ENCODE measurements at regions not wholly inside any gene's neighbourhood (a gene's known extent, or its start where the extent isn't known, plus 50 kb on each side); places are given as distances from the start of the nearest gene placed in this dataset.

DNA sequence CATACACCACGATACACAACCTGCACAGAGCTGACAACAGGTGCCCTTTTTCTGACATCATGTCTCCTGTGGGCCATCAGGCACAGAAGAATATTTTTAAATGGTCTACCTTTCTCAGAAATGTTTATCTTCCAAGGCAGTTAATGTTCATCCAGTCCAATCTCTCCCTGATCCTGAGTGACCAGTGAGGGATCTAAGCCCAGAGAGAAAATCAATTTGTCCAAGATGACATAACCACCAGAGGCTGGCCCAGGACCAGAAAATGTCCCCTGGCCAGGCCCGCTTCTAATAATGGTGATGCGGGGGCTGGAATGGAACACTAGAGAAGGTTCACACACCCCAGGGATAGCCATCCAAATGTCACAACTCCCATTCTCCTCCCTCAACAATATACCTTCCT is 357.9 kb upstream of the KIF2A start:
- no peaks in the 10 kb centered on the region for H3K36me3 ChIP-seq
- TF ChIP-seq, protein P1, sequence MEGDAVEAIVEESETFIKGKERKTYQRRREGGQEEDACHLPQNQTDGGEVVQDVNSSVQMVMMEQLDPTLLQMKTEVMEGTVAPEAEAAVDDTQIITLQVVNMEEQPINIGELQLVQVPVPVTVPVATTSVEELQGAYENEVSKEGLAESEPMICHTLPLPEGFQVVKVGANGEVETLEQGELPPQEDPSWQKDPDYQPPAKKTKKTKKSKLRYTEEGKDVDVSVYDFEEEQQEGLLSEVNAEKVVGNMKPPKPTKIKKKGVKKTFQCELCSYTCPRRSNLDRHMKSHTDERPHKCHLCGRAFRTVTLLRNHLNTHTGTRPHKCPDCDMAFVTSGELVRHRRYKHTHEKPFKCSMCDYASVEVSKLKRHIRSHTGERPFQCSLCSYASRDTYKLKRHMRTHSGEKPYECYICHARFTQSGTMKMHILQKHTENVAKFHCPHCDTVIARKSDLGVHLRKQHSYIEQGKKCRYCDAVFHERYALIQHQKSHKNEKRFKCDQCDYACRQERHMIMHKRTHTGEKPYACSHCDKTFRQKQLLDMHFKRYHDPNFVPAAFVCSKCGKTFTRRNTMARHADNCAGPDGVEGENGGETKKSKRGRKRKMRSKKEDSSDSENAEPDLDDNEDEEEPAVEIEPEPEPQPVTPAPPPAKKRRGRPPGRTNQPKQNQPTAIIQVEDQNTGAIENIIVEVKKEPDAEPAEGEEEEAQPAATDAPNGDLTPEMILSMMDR (IDR thresholded peaks at IDR 0.05), result no peak
- H3K27ac ChIP-seq, result no peak overlapping the region
- no peaks in the 10 kb centered on the region for H3K4me1 ChIP-seq (ENCODE audit: control insufficient read depth in 1 of 2, insufficient read depth in 1 of 2, low read depth in 1 of 2, low read length in 1 of 2)
- no peak overlapping the region for H3K4me3 ChIP-seq (ENCODE audit: low read depth in 1 of 2, low read length in 1 of 2)
- no peaks in the 10 kb centered on the region for H3K27me3 ChIP-seq
- H3K9me3 ChIP-seq, result no peaks in the 10 kb centered on the region

DNA sequence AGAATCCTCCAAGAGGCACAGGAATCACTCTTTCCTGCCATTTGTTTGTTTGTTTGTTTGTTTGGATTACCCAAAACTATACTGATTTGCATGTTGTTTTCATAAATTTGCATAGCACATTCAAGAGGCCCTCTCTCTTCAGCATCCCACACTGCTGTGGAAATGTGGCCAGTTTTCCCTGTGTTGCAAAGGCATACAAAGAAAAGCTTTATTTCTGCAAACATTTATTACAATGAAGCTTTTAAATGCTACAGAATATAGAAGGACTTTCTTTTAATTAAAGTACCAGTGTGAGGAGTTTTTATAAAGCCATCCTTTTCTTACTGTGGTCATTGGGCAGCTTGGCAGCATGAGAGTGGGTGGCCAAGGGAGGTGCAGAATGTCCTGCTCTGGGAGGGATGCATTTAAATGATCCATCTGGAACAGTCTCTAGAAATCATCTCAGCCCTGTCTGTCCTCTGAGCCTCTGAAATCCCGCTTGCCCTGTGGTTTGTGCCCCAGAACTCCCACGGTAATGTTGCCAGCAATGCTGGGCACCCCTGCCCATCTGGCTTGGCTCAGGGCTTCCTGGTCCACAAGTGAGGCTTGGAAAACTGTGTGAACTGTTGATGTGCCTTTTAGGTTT is 356.8 kb upstream of the KIF2A start:
- H3K27me3 ChIP-seq, result no peaks in the 10 kb centered on the region
- H3K9me3 ChIP-seq, result no peaks in the 10 kb centered on the region
- no peak overlapping the region for H3K4me3 ChIP-seq (ENCODE audit: low read depth in 1 of 2, low read length in 1 of 2)
- TF ChIP-seq, protein P1 (IDR thresholded peaks at IDR 0.05), result no peak
- H3K4me1 ChIP-seq (ENCODE audit: control insufficient read depth in 1 of 2, insufficient read depth in 1 of 2, low read depth in 1 of 2, low read length in 1 of 2), result no peaks in the 10 kb centered on the region
- no peak overlapping the region for H3K27ac ChIP-seq
- no peaks in the 10 kb centered on the region for H3K36me3 ChIP-seq

DNA sequence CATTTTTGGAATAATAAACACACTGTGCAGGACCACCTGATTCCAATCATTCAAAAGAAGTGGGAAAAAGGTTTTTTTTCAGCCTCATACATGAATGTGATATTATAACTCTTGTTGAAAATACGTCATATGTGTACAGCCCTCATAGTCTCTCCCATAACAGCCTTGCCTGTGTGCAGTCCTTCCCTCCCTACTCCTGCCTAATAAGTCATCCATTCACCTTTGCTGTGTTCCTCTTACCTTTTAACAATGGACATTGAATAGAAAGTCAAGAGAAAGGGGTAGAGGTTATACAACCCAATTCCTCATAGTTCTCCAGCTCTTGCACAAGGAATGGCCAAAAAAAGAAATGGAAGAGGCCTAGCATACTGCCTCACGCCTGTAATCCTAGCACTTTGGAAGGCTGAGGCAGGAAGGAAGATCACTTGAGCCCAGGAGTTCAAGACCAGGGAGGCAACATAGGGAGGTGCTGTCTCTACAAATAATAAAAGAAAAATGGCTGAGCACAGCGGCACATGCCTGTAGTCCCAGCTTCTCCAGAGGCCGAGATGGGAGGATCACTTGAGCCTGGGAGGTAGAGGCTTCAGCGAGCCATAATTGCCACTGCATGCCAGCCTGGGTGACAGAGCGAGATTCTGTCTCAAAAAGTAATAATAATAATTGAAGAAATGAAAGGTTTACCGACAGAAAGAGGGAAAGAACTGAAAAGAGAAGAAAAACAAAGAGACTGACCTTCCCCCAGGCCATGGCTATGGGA is 356.1 kb upstream of the KIF2A start:
- Histone ChIP-seq H3K27me3 (no peaks in the 10 kb centered on the region), H3K9me3 (no peaks in the 10 kb centered on the region), H3K27ac (no peak overlapping the region), H3K36me3 (no peaks in the 10 kb centered on the region), H3K4me1 (ENCODE audit: control insufficient read depth in 1 of 2, insufficient read depth in 1 of 2, low read depth in 1 of 2, low read length in 1 of 2) (no peaks in the 10 kb centered on the region), H3K4me3 (ENCODE audit: low read depth in 1 of 2, low read length in 1 of 2) (no peak overlapping the region)
- TF ChIP-seq, protein P1 (IDR thresholded peaks at IDR 0.05), result no peak

DNA sequence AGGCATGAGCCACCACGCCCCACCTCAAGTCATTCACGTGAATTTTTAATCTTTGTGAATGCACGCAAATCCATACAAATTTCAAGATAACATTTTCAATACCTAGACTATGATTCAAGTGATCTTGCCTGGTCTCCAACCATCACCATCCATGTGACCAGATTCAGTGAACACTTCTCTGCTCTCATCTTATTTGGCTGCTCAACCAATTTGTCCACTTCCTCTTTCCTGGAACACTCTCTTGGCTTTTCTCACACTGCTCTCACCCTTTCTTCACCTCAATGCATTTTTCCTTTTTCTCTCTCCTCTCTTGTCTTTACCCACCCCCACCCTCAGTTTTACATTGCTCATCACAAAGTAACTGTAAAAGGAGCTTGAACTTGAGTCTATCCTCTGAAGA is 354.7 kb upstream of the KIF2A start:
- H3K27ac ChIP-seq, result no peak overlapping the region
- no peaks in the 10 kb centered on the region for H3K9me3 ChIP-seq
- no peaks in the 10 kb centered on the region for H3K27me3 ChIP-seq
- H3K4me3 ChIP-seq (ENCODE audit: low read depth in 1 of 2, low read length in 1 of 2), result no peak overlapping the region
- TF ChIP-seq, protein P1 (IDR thresholded peaks at IDR 0.05), result no peak
- H3K4me1 ChIP-seq (ENCODE audit: control insufficient read depth in 1 of 2, insufficient read depth in 1 of 2, low read depth in 1 of 2, low read length in 1 of 2), result no peaks in the 10 kb centered on the region
- H3K36me3 ChIP-seq, result no peaks in the 10 kb centered on the region

DNA sequence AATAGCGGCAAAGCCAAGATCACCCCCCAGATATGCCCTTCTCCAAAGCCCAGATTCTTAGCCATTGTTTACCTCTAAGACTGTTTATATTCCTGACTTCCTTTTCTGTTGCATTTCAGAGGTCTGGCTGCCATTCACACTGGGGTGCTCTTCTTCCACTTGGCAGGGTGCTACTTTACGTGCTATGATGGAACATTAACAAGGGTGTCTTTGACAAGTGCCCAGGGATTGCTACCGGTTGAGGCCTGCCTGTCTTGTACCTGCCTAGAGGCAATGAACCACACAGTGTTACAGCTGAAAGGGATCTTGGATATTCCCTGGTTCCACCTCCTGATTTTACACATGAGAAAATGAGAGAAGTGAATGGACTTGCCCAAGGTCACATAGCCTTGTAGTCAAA is 352.1 kb upstream of the KIF2A start:
- Histone ChIP-seq H3K36me3 (no peaks in the 10 kb centered on the region), H3K27me3 (no peaks in the 10 kb centered on the region), H3K4me1 (ENCODE audit: control insufficient read depth in 1 of 2, insufficient read depth in 1 of 2, low read depth in 1 of 2, low read length in 1 of 2) (no peaks in the 10 kb centered on the region), H3K9me3 (no peaks in the 10 kb centered on the region), H3K27ac (no peak overlapping the region), H3K4me3 (ENCODE audit: low read depth in 1 of 2, low read length in 1 of 2) (no peak overlapping the region)
- TF ChIP-seq, protein P1 (IDR thresholded peaks at IDR 0.05), result no peak

All from neutrophil (primary cell).